ENCODE measurements at regions not wholly inside any gene's neighbourhood (a gene's known extent, or its start where the extent isn't known, plus 50 kb on each side); places are given as distances from the start of the nearest gene placed in this dataset.
"Not testable (repeated sequence)": the region's sequence is repeated elsewhere in the genome, so short reads cannot be mapped to it uniquely, and the experiment has no call there.

GRCh38 chr1:14281412-14281811 is 317.1 kb upstream of the KAZN start:
- H3K27me3 ChIP-seq (replicated peaks; ENCODE audit: insufficient read depth): no peaks in the 10 kb centered on the region
- no peaks in the 10 kb centered on the region for H3K36me3 ChIP-seq
- no peak for TF ChIP-seq CTCF (IDR thresholded peaks at IDR 0.05)
- H3K4me1 ChIP-seq (ENCODE audit: control insufficient read depth in 1 of 2, low read depth in 2 of 2): no peaks in the 10 kb centered on the region
- no peak overlapping the region for H3K4me3 ChIP-seq
- DNase-seq (ENCODE audit: low spot score) (no peak), ATAC-seq (ENCODE audit: insufficient number of reproducible peaks, low FRiP score, low read depth) (no peak)
- no peaks in the 10 kb centered on the region for H3K9me3 ChIP-seq
- H3K27ac ChIP-seq: no peak overlapping the region

GRCh38 chr1:14282707-14283106 is 315.8 kb upstream of the KAZN start:
- Histone ChIP-seq H3K4me3 (no peak overlapping the region), H3K9me3 (no peaks in the 10 kb centered on the region), H3K4me1 (ENCODE audit: control insufficient read depth in 1 of 2, low read depth in 2 of 2) (no peaks in the 10 kb centered on the region), H3K36me3 (no peaks in the 10 kb centered on the region), H3K27ac (no peak overlapping the region), H3K27me3 (replicated peaks; ENCODE audit: insufficient read depth) (no peaks in the 10 kb centered on the region)
- TF ChIP-seq CTCF (IDR thresholded peaks at IDR 0.05): no peak
- DNase-seq (ENCODE audit: low spot score) (no peak), ATAC-seq (ENCODE audit: insufficient number of reproducible peaks, low FRiP score, low read depth) (no peak)

GRCh38 chr1:14285238-14285637 is 313.2 kb upstream of the KAZN start:
- Histone ChIP-seq H3K4me3 (no peak overlapping the region), H3K27me3 (replicated peaks; ENCODE audit: insufficient read depth) (no peaks in the 10 kb centered on the region), H3K9me3 (no peaks in the 10 kb centered on the region), H3K4me1 (ENCODE audit: control insufficient read depth in 1 of 2, low read depth in 2 of 2) (no peaks in the 10 kb centered on the region), H3K36me3 (no peaks in the 10 kb centered on the region), H3K27ac (no peak overlapping the region)
- DNase-seq (ENCODE audit: low spot score) (no peak), ATAC-seq (ENCODE audit: insufficient number of reproducible peaks, low FRiP score, low read depth) (no peak)
- no peak for TF ChIP-seq CTCF (IDR thresholded peaks at IDR 0.05)

- ATAC-seq (ENCODE audit: insufficient number of reproducible peaks, low FRiP score, low read depth); H3K9me3 ChIP-seq; H3K4me1 ChIP-seq (ENCODE audit: control insufficient read depth in 1 of 2, low read depth in 2 of 2); H3K4me3 ChIP-seq; H3K27ac ChIP-seq; H3K36me3 ChIP-seq; DNase-seq (ENCODE audit: low spot score); H3K27me3 ChIP-seq (replicated peaks; ENCODE audit: insufficient read depth): not testable (repeated sequence)
Measured at GRCh38 chr1:14291182-14291581, 307.3 kb upstream of the KAZN start.

- no peaks in the 10 kb centered on the region for H3K4me1 ChIP-seq (ENCODE audit: control insufficient read depth in 1 of 2, low read depth in 2 of 2)
- H3K27me3 ChIP-seq (replicated peaks; ENCODE audit: insufficient read depth): no peaks in the 10 kb centered on the region
- H3K4me3 ChIP-seq: no peak overlapping the region
Measured at GRCh38 chr1:14292520-14292919, 306.0 kb upstream of the KAZN start.

More at GRCh38 chr1:14292520-14292919, 306.0 kb upstream of the KAZN start:
- Histone ChIP-seq H3K36me3 (no peaks in the 10 kb centered on the region), H3K27ac (no peak overlapping the region), H3K9me3 (no peaks in the 10 kb centered on the region)
- no peak for TF ChIP-seq CTCF (IDR thresholded peaks at IDR 0.05)
- ATAC-seq (ENCODE audit: insufficient number of reproducible peaks, low FRiP score, low read depth): no peak
- no peak for DNase-seq (ENCODE audit: low spot score)
